GF-D8 (cell line): ENCODE measurements at regions not wholly inside any gene's neighbourhood (a gene's known extent, or its start where the extent isn't known, plus 50 kb on each side); places are given as distances from the start of the nearest gene placed in this dataset.

Experiments
- DNase-seq: peaks from one replicate; lab custom pipeline; 2025; lab: John Stamatoyannopoulos, UW

GRCh38 chr7:156223935-156224832, 411.9 kb upstream of the SHH start:
- DNase-seq: no peak

DNA sequence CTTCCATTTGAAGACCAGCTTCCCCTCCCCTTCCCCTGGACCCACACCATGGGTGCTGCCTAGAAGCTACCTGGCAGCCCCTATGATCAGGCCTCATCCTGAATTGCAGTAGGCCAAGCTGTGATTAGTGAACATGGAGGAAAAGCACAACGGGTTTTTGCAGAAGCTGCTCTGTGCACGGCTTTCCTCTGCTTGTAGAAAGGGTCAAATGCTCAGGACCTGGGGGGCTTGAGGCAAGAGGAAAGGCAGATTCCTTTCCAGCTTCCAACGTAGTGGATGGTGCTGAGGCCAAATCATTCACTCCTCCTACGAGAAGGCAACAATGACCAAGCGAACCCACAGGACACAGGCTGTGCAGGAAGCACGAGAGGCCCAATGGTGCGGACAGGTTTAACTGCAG, 410.3 kb upstream of the SHH start:
- DNase-seq: no peak

- no peak for DNase-seq
Measured at GRCh38 chr7:156222151-156222550, 409.9 kb upstream of the SHH start.

- DNase-seq: no peak
Measured at GRCh38 chr7:156220701-156221100, 408.4 kb upstream of the SHH start.

GRCh38 chr7:156220078-156220605, 407.9 kb upstream of the SHH start:
- DNase-seq: no peak

DNA sequence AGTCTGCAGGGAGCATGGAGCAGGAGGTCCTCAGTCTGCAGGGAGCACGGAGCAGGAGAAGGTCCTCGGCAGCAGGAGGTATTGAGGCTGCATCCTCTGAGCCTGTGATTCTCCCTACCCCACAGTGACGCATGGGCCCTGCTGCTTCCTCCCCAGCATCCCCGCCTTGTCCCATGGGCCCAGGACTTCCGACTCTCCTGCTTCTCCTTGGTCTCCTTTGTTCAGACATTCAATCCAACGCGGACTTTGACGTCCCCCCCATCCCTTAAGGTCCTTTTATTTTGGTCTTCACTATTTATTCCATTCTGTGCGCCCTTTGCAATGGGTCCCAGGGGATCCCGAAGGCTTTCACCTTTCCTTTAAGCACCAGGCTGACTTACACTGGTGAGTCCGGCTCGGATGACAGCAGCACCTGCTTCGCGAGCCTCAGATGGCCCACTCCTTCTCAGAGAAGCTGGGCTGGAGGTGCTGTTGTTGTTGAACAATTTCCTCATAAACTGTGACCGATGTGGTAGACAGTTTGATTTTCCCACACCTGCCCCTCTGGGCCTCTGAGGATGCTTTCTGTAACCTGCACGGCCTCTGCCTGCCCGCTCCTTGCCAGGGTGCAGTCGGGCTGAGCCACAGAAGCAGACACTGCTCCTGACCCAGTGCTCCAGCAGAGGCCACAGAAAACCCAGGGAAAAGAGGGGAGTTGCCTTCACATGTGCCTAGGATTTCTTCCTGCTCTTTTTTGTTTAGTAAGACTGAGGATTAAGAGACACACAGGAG, 407.2 kb upstream of the SHH start:
- no peak for DNase-seq

- no peak for DNase-seq
Measured at GRCh38 chr7:156218544-156219306, 406.5 kb upstream of the SHH start.

DNA sequence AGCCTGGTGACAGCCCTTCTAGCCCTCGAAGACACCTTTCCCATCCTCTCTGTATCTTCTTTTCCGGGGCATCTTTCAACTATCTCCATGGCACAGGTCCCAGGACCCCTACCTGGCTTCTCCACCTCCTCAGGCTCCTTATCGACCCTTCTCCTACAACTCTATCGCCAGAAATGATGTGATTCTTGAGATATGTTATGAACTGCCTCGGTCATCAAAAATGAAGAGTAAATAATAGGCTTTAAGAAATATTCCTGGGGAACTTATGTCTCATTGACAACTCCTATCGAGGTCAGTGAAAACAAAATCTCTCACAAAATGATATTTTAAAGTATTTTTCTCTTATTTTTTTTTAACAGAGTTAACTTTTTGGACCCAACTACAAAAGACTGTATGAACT, 405.5 kb upstream of the SHH start:
- DNase-seq: no peak

GRCh38 chr7:156209087-156209486, 396.8 kb upstream of the SHH start:
- no peak for DNase-seq

DNA sequence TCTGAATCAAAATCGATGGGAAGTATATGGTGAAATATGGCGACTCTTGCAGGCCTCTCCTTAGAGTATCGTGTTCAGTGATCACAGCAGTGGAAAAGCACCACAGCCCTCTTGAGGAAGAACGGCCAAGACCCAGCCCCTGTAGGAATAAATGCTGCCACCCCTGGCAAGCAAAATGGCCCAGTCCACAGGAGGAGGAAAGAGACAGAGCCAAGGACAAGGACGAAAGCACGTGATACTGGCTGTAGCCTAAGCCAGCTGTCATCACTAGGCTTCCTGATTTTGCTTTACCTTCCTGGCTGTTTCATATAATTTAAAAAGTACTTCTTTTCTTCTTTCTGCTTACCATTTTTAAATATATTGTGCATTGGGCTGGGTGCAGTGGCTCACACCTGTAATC, 395.0 kb upstream of the SHH start:
- DNase-seq: no peak

- no peak for DNase-seq
Measured at GRCh38 chr7:156206174-156206573, 393.9 kb upstream of the SHH start.

DNA sequence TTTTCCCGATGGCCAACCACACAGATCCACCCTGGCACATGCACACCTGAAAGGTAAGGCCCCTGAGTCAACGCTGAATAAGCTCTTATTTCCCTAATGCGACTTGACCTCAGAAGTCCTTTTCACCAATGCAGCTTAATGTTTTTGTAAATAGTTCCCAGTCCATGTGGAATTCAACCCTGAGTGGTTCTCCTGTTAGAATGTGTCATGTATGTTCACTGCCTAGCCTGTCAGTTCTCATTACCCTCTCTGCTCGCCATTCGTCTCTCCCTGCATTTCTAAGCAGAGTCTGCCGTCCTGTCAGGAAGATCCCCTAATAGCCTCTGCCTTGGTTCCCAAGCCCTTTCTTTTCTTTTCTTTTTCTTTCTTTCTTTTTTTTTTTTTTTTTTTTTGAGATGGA, 392.6 kb upstream of the SHH start:
- no peak for DNase-seq

GRCh38 chr7:156203923-156204322, 391.7 kb upstream of the SHH start:
- DNase-seq: no peak

DNA sequence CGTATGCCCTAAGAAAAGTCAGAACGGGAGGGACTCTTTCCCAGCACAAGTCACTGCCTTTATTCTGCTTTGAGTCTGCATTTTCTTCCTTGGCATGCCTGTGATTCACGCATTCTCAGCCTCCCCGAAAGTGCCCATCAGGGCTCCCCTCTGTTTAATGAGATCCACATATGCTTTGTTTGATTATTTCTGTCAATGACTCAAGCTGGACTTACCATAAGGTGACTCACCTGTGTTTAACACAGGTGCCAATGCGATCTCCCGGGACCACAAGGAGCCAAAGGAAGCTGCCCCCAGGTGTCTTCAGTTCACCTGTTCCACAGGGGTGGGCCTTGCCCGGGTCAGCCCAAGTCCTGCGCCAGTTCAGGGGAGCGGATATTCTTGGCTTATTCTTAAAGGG, 386.0 kb upstream of the SHH start:
- no peak for DNase-seq

DNA sequence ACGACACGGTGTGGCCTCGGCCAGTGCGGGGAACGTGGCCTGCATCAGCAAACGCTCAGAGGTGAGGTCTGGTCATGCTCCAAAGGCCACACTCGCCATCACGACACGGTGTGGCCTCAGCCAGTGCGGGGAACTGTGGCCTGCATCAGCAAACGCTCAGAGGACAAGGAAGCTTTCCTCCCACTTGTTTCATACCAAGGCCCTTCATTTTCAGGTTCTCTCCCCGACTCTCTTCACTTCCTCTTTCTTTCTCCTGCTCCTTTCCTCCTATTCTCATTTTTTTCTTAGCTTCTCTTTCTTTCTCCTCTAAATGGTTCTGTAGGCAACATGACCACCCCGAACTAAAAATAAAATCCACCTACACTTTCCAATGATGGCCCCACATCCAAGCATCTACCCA, 384.4 kb upstream of the SHH start:
- DNase-seq: no peak

DNA sequence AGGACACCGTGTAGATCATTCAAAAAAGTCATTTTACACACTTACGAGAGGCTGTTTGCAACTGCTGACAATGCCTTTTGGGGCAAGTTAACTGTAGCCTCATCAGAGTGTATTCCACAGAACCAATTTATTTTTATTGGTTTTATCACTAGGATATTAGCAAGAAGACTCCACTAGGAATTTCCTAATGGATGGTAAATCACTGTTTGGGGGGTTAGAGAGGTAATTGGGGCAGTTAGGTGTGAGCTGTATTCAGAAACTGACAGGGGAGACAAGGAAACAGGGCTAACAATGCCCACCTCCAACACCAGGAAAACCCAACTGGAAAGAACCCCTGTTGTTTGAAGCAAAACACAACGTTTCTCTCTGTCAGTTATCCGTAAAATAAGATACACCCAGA, 383.0 kb upstream of the SHH start:
- DNase-seq: no peak

- DNase-seq: no peak
Measured at GRCh38 chr7:156194813-156195212, 382.6 kb upstream of the SHH start.

- no peak for DNase-seq
Measured at GRCh38 chr7:156192921-156193320, 380.7 kb upstream of the SHH start.

- DNase-seq: no peak
Measured at GRCh38 chr7:156191090-156191489, 378.8 kb upstream of the SHH start.

DNA sequence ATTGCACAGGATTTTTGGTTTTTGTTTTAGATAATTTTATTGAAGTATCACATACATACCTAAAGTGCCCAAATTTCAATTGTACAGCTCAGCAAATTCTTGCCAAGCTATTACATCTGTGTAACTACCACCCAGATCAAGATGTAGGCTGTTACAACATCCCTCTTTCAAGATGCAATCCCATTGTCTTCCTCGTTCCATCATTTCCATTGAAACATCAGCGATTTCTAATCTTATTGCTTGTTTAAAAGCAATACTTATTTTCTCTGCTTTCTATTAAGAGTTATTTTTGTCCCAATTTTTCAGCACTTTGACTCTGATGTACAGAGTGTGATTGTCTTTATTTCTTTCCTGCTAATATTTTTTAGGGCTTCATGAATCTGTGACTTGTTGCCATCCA, 372.8 kb upstream of the SHH start:
- DNase-seq: no peak

DNA sequence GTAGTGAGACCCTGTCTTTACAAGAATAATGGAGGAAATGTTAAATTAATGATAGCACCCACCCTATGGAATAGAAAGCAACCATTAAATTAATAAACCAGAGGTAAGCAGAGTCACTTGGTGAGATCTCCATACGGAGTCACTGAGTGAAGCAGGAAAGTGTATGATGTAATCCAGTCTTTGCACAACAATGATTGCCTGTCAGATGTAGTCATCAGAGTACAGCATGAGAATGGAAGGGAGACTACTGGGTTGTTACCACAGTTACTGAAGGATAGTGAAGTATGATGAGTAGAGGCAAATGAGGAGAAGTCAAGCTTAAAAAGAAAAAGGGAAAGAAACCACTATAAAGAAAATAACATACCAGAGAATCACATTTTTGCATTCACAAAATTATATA, 371.9 kb upstream of the SHH start:
- DNase-seq: no peak

- DNase-seq: no peak
Measured at GRCh38 chr7:156180451-156181229, 368.4 kb upstream of the SHH start.
